NCI-H748 (cell line): ENCODE measurements at regions not wholly inside any gene's neighbourhood (a gene's known extent, or its start where the extent isn't known, plus 50 kb on each side); places are given as distances from the start of the nearest gene placed in this dataset.

Experiments
- DNase-seq: peaks from one replicate; lab custom pipeline; 2025; ENCODE audit not compliant: unreplicated experiment; lab: John Stamatoyannopoulos, UW

DNA sequence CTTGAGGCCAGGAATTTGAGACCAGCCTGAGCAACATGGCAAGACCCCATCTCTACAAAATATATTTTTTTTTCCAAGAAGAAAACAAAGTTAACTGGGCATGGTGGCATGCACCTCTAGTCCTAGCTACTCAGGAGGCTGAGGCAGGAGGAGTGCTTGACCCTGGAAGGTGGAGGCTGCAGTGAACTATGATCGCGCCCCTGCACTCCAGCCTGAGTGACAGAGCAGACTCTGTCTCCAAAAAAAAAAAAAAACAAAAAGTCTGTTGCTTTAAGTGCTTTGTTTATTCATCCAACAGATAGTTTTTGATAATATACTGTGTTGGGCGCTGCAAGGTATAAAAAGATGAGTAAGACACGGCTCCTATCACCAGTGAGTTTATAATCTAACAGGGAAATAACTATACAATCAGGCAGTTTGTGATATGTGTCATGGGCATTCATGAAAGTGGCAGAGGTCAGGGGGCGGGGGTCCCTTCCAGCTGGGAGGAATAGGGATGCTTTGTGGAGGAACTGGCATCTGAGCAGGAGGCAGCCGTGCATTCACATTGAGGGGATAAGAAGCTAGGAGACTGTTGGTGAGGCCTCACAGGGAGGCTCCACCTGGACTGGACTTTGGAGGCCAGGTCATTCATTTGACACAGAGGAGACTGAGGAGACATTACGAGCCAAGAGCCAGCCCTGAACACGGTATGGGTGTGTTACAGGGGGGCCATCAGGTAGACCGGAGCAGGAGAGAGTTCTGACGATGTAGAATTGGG, 67.3 kb upstream of the ERRFI1 start:
- no peak for DNase-seq

DNA sequence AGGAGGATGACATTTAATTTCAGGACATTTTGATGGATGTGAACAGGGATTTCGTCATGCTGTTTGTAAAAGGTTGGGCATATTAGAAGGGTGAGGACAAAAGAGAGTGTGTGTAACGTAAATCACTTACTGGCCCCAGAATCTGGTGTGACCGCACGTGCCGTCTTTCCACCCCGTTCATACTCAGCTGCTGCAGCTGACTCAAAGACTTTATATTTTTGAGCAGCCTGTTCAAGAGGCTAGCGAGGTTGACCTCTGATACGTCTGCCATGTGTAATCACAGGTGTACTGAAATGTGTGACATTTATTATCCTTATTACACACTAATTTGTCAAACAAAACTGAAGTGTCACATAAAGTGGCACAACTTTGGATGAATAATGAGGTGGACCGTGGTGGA, 66.5 kb upstream of the ERRFI1 start:
- DNase-seq = peak; percentile 13

DNA sequence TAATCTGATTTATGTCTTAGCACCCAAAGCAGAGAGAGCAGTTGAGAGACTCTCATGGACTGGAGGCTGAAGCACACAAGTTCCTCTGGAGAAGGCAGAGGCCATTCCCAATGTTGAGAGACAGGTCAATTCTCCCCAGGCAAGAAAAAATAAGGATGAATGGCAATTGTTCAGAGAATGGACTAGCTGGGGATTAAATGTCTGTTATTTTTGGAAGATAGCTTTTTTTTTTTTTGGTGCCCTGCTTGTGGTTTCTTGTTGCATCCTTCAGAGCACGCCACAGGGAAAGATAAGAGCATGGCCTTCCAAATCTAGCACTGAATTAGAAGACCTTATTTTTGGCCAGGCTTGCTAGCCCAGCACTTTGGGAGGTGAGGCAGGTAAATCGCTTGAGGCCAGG, 65.6 kb upstream of the ERRFI1 start:
- DNase-seq = no peak

DNA sequence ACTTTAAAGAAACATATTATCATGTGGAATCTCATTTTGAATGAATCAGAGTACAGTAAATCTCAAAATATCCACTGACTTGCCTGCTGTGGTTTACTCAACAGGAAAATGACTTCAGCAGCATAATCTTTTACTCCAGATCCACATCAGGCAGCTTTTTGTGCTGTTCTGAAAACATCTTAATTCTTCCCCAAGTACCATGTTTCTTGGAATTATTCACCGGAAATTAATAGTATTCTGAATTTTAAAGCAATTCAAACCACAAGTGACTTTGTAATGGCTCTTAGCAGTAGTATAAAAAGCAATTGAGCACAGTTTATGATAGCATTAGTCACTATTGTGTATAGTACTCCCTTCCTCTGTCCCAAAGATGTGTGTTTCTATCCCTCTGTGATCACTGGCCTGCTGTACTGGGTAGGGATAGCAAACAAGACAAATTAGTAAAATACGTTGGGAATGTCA, 64.2 kb upstream of the ERRFI1 start:
- DNase-seq = no peak

DNA sequence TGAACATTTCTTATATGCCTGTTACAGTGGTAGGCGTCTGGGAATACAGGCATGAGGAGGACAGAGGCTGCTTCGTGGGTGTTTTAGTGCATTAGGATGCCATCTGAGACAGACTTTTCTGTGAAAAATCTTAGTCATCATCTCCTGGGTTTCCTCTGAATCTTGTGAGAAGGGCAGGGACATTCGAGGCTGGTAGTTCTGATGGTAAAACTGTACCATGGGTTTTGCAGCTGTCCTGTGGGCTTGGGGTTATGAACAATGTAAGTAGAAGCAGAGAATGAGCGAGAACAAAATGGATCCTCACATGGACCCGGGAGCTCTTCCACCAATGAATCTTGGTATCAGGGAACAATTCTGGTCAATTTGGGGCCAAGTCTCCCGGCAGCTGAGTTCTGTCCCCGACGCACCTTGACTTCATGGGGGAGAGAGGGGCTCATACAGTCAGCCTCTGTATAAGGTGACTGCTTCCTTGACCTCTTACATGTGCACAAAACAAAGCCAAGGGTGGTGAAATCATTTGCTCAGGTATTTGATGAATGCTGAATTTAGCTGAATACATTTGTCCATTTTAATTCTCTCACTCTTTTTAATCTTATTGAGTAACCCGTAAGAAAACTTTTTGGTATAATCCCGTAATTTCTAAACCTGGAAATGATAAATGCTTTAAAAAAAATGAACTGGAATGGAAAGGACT, 63.6 kb upstream of the ERRFI1 start:
- DNase-seq = no peak

DNA sequence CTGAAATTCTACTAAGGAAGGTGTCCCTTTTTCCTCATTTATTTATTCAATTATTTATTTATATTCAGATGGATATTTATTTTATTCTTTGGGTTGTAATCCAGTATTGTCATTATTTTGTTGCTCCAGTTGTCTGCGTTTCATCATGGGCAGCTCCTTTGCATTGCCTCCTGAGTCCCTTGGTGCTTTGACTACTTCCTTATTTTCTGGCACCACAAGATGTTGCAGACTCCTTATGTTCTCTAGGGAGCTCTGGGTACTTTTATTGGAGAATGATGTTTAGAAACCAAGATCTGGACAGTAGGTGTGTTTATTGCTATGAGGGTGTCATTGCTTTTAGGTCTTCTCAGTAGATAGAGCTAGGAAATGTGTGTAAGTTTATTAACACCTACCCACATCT, 59.9 kb upstream of the ERRFI1 start:
- DNase-seq = no peak

DNA sequence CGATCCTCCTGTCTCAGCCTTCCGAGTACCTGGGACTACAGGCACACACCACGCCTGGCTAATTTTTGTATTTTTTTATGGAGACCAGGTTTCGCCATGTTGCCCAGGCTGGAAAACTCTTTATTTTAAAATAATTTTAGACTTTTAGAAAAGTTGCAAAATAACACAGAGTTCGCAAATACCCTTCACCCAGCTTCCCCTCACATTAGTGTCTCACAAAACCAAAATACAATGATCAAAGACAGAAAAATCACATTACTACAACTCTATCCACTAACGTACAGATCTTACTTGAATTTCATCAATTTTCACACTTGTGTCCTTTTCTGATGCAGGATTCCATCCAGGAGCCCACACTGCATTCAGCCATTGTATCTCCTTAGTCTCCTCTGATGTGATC, 58.8 kb upstream of the ERRFI1 start:
- no peak for DNase-seq

DNA sequence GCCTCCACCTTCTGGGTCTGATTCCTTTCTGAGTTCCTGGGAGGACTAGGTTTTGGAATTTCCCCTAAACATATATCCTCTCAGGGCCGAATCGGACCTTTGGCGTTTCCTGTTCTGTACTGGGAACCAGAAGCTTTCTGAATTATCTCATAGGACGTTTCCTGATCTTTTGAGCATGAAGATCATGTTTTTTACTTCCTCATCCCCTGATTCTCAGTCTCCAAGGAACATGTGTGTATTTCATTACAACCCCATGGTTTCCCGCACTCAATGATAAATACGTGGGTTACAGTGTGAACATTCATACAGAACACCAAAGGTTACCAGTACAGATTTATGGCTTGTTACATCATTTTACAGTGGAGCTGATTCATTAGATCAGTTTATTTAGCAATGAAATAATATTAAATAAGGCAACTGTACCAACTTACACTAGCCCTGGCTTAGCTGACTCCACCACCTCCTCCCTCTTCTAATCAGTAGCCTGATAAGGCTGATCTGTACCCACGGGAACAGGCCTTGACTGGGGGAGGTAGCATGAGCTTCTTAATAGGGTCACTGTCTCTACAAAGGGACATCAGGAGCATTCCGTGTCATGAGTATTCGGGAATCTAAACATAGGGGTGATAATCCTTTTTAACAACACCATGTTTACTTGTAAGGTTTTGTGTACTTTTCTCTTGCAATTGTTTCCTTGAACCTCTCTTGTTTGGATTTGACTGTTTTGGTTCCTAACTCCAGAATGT, 57.8 kb upstream of the ERRFI1 start:
- DNase-seq = no peak

DNA sequence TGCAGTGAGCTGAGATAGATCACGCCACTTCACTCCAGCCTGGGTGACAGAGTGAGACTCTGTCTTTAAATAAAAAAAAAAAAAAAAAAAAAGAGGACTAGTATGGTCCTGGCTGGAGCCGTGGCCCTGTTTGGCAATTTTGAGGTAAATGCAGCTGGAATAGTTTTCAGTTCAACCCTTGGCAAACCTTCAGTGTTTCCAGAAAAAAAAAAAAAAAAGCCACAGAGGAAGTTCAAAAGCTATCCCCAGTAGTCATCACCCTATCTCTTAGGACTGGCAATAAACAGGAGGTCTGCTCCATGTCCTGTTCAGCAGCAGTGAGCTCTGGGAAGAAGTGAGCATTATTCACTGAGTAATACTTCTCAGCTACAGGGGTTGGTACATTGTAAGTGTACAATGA, 56.8 kb upstream of the ERRFI1 start:
- no peak for DNase-seq

DNA sequence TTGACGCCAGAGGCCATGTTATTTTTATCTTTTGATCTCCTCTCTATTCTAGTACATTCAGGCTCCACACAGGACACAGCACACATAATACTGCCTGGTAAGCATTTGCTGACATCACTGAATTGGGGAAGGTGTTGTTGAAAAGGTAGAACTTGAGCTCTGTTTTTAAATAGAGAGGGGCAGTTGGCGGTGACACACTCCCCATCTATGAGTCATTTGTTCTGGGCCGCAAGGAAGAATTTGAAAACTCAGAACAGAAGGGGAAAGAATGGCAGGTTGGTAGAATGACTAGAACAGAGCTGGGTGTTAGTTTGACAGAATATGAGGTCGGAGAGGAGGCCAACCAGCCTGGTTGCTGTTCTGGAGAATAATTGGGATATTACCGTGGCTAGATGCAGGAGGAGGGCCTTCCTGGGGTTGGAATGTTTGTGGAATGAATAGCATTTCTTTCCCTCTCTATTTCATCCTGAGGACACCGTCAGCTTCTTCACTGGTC, 52.1 kb upstream of the ERRFI1 start:
- no peak for DNase-seq

DNA sequence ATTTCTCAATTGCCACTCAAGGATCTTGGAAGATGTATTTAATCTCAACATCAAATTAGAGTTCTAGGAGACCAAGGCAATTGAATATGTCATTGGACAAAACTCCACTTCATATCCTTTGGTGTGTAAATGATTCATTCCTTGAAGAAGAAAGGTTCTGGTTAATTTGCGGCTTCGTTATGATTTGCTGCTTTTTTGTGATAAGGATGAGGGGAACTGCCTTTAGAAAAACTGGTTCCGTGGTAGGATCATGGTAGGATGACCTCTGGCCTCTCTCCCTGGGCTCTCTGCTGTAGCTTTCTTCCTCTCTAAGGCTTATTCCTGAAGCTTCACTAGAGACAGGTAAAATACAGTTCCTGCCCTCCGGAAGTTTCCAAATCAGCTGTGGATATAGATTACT, 51.5 kb upstream of the ERRFI1 start:
- no peak for DNase-seq

DNA sequence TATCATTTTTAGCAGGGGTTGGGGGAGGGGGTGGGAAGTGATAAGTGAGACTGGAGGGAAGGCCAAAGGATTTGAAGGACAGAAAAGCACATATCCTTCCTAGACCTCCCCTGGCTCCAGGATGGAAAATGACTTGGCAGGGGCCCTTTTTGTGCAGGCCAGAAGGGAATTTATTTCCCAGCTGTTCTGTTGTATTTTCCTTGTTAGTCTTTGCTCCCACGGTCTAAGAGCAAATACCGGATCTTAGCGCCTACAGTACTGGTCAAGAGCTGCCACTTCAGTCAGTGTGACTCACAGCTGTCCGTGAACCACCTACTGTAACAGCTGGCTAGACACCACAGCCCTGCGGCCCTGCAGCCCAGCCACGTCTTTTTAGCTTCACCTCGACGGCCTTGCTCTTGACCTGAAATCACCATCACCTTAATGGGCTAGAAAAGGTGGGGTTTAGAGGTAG, 51.0 kb upstream of the ERRFI1 start:
- peak; percentile 15 for DNase-seq

DNA sequence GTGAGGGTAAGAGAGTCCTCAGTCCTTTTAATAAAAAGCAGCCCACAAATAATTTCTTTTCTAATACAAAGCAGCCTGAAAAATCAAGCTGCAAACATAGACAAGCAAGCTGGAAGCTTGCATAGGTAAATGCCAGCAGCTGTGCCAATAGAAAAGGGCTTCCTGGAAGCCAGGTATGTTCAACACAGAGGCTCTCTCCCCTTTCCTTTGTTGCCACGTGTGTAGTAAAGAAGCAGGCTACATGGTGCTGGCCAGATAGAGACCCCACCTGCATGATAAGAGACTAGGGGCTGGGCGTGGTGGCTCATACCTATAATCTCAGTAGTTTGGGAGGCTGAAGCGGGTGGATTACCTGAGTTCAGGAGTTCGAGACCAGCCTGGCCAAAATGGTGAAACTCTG, 50.1 kb upstream of the ERRFI1 start:
- DNase-seq = peak; percentile 3
